HG03060 (cell line): ENCODE measurements at regions not wholly inside any gene's neighbourhood (a gene's known extent, or its start where the extent isn't known, plus 50 kb on each side); places are given as distances from the start of the nearest gene placed in this dataset.

ENCODE experiments used
- ATAC-seq: cut with Tn5 transposase; IDR thresholded peaks from one replicate; pipeline ENCODE4 v1.9.1; 2021; ENCODE audit warnings: low read depth, moderate number of reproducible peaks; ENCODE audit not compliant: unreplicated experiment

- ATAC-seq, result no peak
These were observed 74.6 kb upstream of the SPATA12 start for GRCh38 chr3:56985878-56986277.

DNA sequence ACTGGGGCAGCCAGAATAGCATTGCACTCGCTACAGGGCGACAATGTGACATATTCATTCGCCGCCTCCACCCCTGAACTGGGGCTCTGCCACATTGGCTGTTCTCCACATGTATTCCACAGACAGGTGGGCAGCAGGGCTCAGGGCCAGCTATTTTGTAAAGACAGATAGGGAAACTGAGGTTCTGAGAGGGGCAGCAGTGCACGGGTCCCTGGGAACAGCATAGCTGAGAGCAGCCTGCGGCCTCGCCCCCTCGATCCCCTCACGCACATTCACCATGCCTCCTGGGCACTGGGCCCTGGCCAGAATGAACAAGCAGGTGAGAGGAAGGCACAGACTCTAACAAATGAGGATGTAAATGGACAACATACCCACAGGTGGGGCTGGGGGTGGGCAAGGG lies 75.0 kb upstream of the SPATA12 start:
- no peak for ATAC-seq

GRCh38 chr3:56983427-56983826 lies 77.0 kb upstream of the SPATA12 start:
- ATAC-seq, result no peak

GRCh38 chr3:56981445-56982230 lies 78.8 kb upstream of the SPATA12 start:
- no peak for ATAC-seq

- ATAC-seq, result no peak
These were observed 79.6 kb upstream of the SPATA12 start for GRCh38 chr3:56980798-56981390.

- ATAC-seq, result no peak
These were observed 80.2 kb upstream of the SPATA12 start for GRCh38 chr3:56980243-56980642.

DNA sequence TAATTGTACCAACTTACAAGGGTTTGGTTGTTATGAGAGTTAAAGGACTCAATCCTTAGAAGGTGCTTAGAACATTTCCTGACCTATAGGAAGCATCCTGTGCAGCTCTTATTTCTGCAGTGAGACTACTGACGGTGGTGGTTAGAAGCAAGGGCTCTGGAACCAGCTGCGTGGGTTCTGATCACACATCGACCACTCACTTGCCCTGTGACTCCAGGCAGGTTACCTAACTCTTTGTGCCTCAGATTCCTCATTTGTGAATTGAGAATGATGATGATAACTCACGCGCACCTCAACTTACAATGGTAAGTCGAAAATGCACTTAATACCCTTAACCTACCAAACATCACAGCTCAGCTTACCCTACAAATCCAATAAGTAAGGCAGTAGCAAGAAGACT lies 80.7 kb upstream of the SPATA12 start:
- no peak for ATAC-seq

- ATAC-seq, result no peak
These were observed 82.9 kb upstream of the SPATA12 start for GRCh38 chr3:56977561-56977889.

DNA sequence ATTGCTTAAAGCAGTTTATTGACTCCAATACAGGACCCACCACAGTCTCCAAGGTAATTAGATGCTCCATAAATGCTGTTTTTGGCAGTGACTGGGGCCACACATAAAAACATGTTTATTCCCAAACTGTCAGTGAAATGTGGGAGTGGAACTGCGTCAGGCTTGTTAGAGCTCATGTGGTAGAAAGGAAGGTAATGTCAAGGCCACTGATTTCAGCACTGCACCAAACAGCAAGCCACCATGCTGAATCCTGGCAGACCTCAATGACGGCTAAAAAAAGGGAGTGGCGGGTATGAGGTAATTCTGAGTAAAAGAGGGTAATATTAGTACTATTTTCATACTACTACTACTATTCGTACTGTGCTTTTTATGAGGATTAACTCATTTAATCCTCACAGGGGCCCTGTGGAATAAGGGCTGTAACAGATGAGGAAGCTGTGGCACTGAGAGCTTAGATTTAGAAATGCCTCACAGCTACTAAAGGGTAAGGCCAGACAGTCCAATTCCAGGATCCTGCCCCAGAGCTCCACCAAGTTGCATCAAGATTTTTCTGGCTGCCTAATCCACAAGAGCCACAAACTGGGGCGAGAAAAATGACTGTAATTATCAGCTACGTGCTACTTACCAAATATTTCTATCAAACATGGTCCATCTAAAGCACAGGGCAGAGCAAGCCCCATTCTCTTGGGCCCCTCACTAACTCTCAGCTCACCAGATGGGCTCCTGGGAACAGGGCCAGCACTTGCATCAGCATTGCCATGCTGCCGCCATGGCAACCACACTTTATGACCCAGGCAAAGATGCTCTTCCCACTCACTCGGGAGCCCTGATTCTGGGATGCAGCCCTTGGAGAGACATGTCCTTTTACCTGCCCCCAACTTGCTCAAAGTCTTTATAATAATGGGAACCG lies 83.6 kb upstream of the SPATA12 start:
- no peak for ATAC-seq

DNA sequence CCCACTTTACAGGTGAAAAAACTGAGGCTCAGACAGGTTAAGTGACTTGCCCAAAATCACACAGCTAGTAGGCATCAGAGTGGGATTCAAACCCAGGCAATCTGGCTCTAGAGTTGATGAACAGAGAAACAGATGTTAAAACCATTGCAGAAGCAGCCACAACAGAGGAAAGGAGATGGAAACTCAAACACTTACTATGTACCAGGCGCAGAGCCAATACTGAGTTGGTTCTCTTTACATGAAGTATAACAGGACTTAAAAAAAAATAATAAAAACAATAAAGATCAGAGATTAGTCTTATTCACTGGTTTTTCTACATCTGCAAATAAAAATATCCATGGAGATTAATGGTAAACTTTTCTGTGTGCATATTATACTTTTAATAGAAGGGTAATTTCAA lies 84.9 kb upstream of the SPATA12 start:
- ATAC-seq, result no peak

- no peak for ATAC-seq
These were observed 86.1 kb upstream of the SPATA12 start for GRCh38 chr3:56974247-56974930.

GRCh38 chr3:56971816-56972215 lies 88.6 kb upstream of the SPATA12 start:
- no peak for ATAC-seq

GRCh38 chr3:56971261-56971660 lies 89.2 kb upstream of the SPATA12 start:
- no peak for ATAC-seq

GRCh38 chr3:56970461-56970879 lies 90.0 kb upstream of the SPATA12 start:
- ATAC-seq, result no peak

DNA sequence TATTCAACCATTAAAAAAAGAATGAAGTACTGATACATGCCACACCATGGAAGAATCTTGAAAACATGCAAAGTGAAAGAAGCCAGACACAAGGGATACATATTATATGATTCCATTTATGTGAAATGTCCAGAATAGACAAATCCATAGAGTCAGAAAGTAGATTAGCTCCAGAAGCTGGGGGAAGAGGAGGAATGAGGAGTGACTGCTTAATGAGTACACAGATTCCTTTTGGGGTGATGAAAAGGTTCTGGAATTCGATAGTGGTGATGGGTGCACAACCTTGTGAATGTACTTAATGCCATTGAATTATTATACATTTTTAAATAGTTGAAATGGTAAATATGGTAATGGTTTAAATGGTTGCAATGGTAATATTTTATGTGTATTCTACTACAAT lies 90.6 kb upstream of the SPATA12 start:
- no peak for ATAC-seq

- ATAC-seq, result no peak
These were observed 94.0 kb upstream of the SPATA12 start for GRCh38 chr3:56966509-56966908.

- no peak for ATAC-seq
These were observed 94.4 kb upstream of the SPATA12 start for GRCh38 chr3:56966104-56966503.

- ATAC-seq, result no peak
These were observed 97.5 kb upstream of the SPATA12 start for GRCh38 chr3:56962922-56963321.

- ATAC-seq, result no peak
These were observed 98.3 kb upstream of the SPATA12 start for GRCh38 chr3:56962206-56962605.

- no peak for ATAC-seq
These were observed 100.1 kb upstream of the SPATA12 start for GRCh38 chr3:56960234-56960917.
